CD4-positive, alpha-beta T cell (primary cell): ENCODE measurements at regions not wholly inside any gene's neighbourhood (a gene's known extent, or its start where the extent isn't known, plus 50 kb on each side); places are given as distances from the start of the nearest gene placed in this dataset.

Source experiments
- ATAC-seq: fragments of 200-7000 bp; cut with Tn5 transposase; one replicate; pipeline ENCODE4 v1.10.0; 2022; ENCODE audit warnings: mild to moderate bottlenecking; ENCODE audit not compliant: poor library complexity
- CTCF ChIA-PET: fragments of 350-600 bp; sonication (Branson Sonifier 250); formaldehyde crosslinking; loops from one replicate; lab custom pipeline; 2021; ENCODE audit warnings: antibody characterized with exemption, inconsistent platforms; lab: Charles Lee
- POLR2A ChIA-PET: fragments of 350-600 bp; sonication (Branson Sonifier 250); formaldehyde crosslinking; loops from one replicate; lab custom pipeline; 2021; ENCODE audit warnings: antibody characterized with exemption, inconsistent platforms; lab: Charles Lee
- DNase-seq, 14 experiments: peaks; one replicate each; pipeline ENCODE4 v3.0.0-alpha.2; 2013 to 2020; ENCODE audit warnings: mixed read lengths in 2 of 14
- H3K27ac ChIP-seq, 2 donors: one replicate each; pipeline versions ENCODE4 v1.5.1 to v1.7.0; 2013; ENCODE audit warnings: low read length in 2 of 2, low read depth in 1 of 2, mild to moderate bottlenecking in 1 of 2
- H3K27me3 ChIP-seq, 2 experiments: 1 replicate in 1 of 2; 2 replicates in 1 of 2; pipeline versions ENCODE4 v1.6.1 to v1.7.0; 2013; ENCODE audit warnings: low read length in 2 of 2, control low read depth in 1 of 2, mild to moderate bottlenecking in 1 of 2, moderate library complexity in 1 of 2; ENCODE audit not compliant: insufficient read depth in 2 of 2, control insufficient read depth in 1 of 2
- H3K36me3 ChIP-seq: one replicate; pipeline ENCODE4 v1.6.1; 2013; ENCODE audit warnings: low read length, control low read depth; ENCODE audit not compliant: insufficient read depth
- H3K4me1 ChIP-seq: one replicate; pipeline ENCODE4 v1.6.1; 2013; ENCODE audit warnings: low read length, control low read depth; ENCODE audit not compliant: insufficient read depth
- H3K4me3 ChIP-seq: one replicate; pipeline ENCODE4 v1.5.1; 2013; ENCODE audit warnings: mild to moderate bottlenecking, low read length, moderate library complexity
- H3K9me3 ChIP-seq, 2 experiments: 1 replicate in 1 of 2; 2 replicates in 1 of 2; pipeline versions ENCODE4 v1.6.1 to v1.7.0; 2013; ENCODE audit warnings: low read length in 2 of 2, mild to moderate bottlenecking in 2 of 2, control low read depth in 1 of 2, moderate library complexity in 1 of 2; ENCODE audit not compliant: control insufficient read depth in 1 of 2, insufficient read depth in 1 of 2
- H3K27ac Mint-ChIP-seq: one replicate; pipeline ENCODE4 v1.8.0; 2020; ENCODE audit warnings: mixed read lengths
- H3K27me3 Mint-ChIP-seq: one replicate; pipeline ENCODE4 v1.8.0; 2021; ENCODE audit warnings: mixed read lengths
- H3K36me3 Mint-ChIP-seq: one replicate; pipeline ENCODE4 v1.8.0; 2021; ENCODE audit warnings: low read depth, mixed read lengths
- H3K4me1 Mint-ChIP-seq: one replicate; pipeline ENCODE4 v1.8.0; 2021; ENCODE audit warnings: low read depth, mixed read lengths
- H3K4me3 Mint-ChIP-seq: one replicate; pipeline ENCODE4 v1.8.0; 2020; ENCODE audit warnings: mild to moderate bottlenecking, mixed read lengths
- H3K9me3 Mint-ChIP-seq: one replicate; pipeline ENCODE4 v1.8.0; 2020; ENCODE audit warnings: mixed read lengths
- intact Hi-C, 2 experiments: fragments of 100-400 bp; cut with DNase I in 1 of 2; cut with micrococcal nuclease in 1 of 2; formaldehyde crosslinking; loops; one replicate each; pipeline versions ENCODE4 v1.15.1 to v1.9.0; 2023 to 2025; cut with DNase I, micrococcal nuclease
- TF ChIP-seq, protein P1 (sequence below): fragments of 200-600 bp; IDR thresholded peaks from one replicate; pipeline ENCODE4 v1.8.0; 2022; ENCODE audit warnings: antibody characterized with exemption, mild to moderate bottlenecking

DNA sequence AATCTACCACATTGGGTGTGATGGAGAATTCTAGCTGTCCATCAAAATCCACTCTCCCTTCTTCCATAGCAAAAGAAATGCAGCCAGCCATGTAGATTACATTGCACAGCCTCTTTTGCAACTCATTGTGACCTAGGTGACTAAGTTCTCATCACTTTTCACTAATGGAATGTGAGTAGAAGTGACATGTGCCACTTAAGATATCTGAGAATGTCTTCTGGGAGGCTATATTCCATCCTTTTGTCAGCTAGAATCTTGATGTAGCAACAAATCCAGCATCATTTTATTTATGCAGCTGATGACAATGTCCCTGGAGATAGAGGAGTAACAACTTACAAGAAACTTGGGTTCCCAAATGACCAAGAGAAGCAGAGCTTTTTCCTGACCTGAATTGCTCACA lies 61.5 kb upstream of the API5 start:
- H3K9me3 ChIP-seq, result no peaks in the 10 kb centered on the region
- H3K27ac Mint-ChIP-seq, result no peak overlapping the region
- no peak overlapping the region for H3K27ac ChIP-seq
- H3K4me3 Mint-ChIP-seq, result no peak overlapping the region
- TF ChIP-seq, protein P1, sequence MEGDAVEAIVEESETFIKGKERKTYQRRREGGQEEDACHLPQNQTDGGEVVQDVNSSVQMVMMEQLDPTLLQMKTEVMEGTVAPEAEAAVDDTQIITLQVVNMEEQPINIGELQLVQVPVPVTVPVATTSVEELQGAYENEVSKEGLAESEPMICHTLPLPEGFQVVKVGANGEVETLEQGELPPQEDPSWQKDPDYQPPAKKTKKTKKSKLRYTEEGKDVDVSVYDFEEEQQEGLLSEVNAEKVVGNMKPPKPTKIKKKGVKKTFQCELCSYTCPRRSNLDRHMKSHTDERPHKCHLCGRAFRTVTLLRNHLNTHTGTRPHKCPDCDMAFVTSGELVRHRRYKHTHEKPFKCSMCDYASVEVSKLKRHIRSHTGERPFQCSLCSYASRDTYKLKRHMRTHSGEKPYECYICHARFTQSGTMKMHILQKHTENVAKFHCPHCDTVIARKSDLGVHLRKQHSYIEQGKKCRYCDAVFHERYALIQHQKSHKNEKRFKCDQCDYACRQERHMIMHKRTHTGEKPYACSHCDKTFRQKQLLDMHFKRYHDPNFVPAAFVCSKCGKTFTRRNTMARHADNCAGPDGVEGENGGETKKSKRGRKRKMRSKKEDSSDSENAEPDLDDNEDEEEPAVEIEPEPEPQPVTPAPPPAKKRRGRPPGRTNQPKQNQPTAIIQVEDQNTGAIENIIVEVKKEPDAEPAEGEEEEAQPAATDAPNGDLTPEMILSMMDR, result no peak
- H3K9me3 Mint-ChIP-seq, result no peaks in the 10 kb centered on the region
- H3K4me1 ChIP-seq, result no peaks in the 10 kb centered on the region
- ATAC-seq, result no peak
- H3K4me1 Mint-ChIP-seq, result no peaks in the 10 kb centered on the region
- DNase-seq, result no peak
- peaks cover 0 to 8% of the 10 kb centered on the region in 2 experiments for H3K27me3 ChIP-seq
- peaks cover 22% of the 10 kb centered on the region for H3K27me3 Mint-ChIP-seq
- intact Hi-C loops, result no loop called here
- ChIA-PET POLR2A (no interaction called here), CTCF (no interaction called here)
- H3K36me3 Mint-ChIP-seq, result no peaks in the 10 kb centered on the region
- H3K36me3 ChIP-seq, result no peaks in the 10 kb centered on the region
- H3K4me3 ChIP-seq, result no peak overlapping the region

DNA sequence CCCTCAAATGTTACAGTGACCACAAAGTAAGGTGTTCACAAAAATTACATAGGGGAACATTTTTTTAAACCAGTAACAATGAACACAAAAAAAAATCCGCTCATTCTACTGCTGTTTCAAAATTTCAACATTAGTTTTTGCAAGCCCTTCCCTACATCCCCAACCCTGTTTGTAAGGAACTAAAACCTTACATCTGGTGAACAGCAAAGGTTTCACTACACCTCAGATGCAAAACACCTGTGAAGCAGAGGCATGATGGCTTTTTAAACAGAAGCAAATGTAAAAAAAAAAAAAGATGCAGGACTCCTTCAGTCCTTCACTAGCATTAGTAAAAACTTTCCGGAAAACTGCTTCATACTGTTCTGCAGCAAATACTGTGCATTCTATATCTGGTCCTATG lies 50.0 kb upstream of the API5 start:
- no peak overlapping the region for H3K27ac Mint-ChIP-seq
- no peaks in the 10 kb centered on the region for H3K36me3 Mint-ChIP-seq

More for the DNA sequence above, 50.0 kb upstream of the API5 start:
- Mint-ChIP-seq H3K27me3 (peaks cover 10% of the 10 kb centered on the region), H3K9me3 (peaks cover 11% of the 10 kb centered on the region), H3K4me1 (no peaks in the 10 kb centered on the region), H3K4me3 (no peak overlapping the region)
- no peak overlapping the region for H3K4me3 ChIP-seq
- no peak for ATAC-seq
- DNase-seq, result no peak
- TF ChIP-seq, protein P1, result no peak
- intact Hi-C loops, result no loop called here
- peaks cover 0 to 3% of the 10 kb centered on the region in 2 experiments for H3K9me3 ChIP-seq
- no peak overlapping the region for H3K27ac ChIP-seq
- ChIA-PET POLR2A (no interaction called here), CTCF (no interaction called here)
- no peaks in the 10 kb centered on the region for H3K36me3 ChIP-seq
- no peaks in the 10 kb centered on the region for H3K27me3 ChIP-seq
- no peaks in the 10 kb centered on the region for H3K4me1 ChIP-seq
